ENCODE measurements at regions not wholly inside any gene's neighbourhood (a gene's known extent, or its start where the extent isn't known, plus 50 kb on each side); places are given as distances from the start of the nearest gene placed in this dataset.

DNA sequence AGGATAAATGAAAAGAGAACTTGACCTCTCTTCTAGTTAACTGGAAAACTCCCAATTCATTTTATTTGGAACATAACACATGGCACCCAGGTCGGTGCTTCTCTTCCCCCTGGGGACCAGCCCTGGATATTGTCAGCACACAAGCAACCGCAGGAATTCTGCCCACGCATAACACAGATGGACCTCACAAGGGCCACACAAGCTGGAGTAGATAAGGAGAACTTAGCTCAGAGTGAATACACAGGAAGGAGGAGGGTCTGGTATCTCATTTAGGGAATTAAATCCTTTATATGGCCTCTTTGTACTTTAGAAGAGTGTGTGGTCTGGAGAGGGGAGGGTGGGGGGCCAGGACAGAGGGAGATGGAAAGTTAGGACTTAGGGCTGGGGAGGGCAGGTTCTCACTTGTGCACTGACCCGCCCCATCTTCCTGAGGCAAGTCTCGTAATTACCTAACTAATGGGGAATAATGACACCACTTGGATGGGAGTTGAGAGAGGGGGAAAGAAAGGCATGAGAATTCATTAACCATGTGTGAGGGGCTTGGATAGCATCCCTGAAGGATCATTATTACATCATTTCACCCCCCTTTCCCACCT, 341.2 kb upstream of the WWC1 start:
- DNase-seq: no peak
- intact Hi-C loops (cut with DNase I; ENCODE audit: low total_unique reads): no loop called here

DNA sequence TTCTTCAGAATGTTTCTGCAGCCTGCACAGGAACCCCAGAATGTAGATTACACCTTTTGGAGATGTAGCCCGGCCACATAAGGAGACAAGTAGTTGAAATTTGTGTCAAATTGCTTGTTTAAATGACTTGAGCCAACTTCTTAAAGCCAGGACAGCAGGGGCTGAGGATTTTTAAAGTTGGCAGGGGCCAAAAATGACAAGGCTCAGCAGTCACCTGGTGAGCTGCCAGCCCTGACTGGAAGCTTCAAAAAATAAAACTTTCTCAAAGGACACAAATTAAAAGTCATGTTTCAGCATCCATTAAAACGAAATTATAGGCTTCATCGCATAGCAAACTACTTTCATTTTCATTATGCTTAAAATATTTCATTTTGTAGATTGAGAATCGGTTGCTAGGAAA, 340.3 kb upstream of the WWC1 start:
- Histone ChIP-seq H3K4me1 (peaks cover 0 to 29% (median 11%) of the 10 kb centered on the region in 4 donors), H3K9me3 (no peaks in the 10 kb centered on the region), H3K36me3 (no peaks in the 10 kb centered on the region), H3K27ac (no peak overlapping the region), H3K4me3 (peak overlapping the region in 1 of 2 donors; percentile 1), H3K27me3 (no peaks in the 10 kb centered on the region)
- intact Hi-C loops (cut with DNase I; ENCODE audit: low total_unique reads): no loop called here
- TF ChIP-seq, protein P1, sequence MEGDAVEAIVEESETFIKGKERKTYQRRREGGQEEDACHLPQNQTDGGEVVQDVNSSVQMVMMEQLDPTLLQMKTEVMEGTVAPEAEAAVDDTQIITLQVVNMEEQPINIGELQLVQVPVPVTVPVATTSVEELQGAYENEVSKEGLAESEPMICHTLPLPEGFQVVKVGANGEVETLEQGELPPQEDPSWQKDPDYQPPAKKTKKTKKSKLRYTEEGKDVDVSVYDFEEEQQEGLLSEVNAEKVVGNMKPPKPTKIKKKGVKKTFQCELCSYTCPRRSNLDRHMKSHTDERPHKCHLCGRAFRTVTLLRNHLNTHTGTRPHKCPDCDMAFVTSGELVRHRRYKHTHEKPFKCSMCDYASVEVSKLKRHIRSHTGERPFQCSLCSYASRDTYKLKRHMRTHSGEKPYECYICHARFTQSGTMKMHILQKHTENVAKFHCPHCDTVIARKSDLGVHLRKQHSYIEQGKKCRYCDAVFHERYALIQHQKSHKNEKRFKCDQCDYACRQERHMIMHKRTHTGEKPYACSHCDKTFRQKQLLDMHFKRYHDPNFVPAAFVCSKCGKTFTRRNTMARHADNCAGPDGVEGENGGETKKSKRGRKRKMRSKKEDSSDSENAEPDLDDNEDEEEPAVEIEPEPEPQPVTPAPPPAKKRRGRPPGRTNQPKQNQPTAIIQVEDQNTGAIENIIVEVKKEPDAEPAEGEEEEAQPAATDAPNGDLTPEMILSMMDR (IDR thresholded peaks at IDR 0.05): no peak
- no peak for DNase-seq

More for the DNA sequence above, 341.2 kb upstream of the WWC1 start:
- Histone ChIP-seq H3K4me3 (no peak overlapping the region), H3K27ac (no peak overlapping the region), H3K4me1 (peaks cover 0 to 38% (median 15%) of the 10 kb centered on the region in 4 donors), H3K36me3 (no peaks in the 10 kb centered on the region), H3K27me3 (no peaks in the 10 kb centered on the region), H3K9me3 (no peaks in the 10 kb centered on the region)
- TF ChIP-seq, protein P1 (IDR thresholded peaks at IDR 0.05): no peak

DNA sequence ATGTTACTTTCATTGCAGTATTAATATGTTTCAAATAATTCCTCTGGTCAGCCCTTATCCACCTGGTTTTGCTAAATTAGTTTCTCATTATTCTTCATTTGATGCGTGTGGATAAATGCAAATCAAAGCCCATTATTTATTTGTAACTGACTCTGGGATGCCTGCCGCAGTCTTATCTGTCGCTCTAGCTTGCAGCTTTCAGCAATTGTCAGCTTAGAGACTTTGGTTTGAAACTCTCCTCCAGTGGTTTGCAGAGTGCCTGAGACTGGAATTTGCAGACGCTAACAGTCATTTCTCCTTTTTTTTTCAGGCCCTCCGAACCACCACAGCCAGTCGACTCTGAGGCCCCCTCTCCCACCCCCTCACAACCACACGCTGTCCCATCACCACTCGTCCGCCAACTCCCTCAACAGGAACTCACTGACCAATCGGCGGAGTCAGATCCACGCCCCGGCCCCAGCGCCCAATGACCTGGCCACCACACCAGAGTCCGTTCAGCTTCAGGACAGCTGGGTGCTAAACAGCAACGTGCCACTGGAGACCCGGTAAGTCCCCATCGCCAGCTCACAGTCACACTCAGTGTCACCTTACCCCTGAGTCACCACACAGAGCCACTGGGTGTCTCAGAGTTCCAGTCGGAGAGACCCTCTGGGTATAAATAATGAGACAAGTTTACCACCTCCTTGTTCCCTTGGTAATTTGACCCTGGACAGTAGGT, 339.0 kb upstream of the WWC1 start:
- Histone ChIP-seq H3K4me3 (no peak overlapping the region), H3K27ac (no peak overlapping the region), H3K36me3 (no peaks in the 10 kb centered on the region), H3K9me3 (no peaks in the 10 kb centered on the region), H3K4me1 (peaks cover 0 to 16% (median 3%) of the 10 kb centered on the region in 4 donors), H3K27me3 (no peaks in the 10 kb centered on the region)
- intact Hi-C loops (cut with DNase I; ENCODE audit: low total_unique reads): no loop called here
- no peak for DNase-seq
- TF ChIP-seq, protein P1 (IDR thresholded peaks at IDR 0.05): no peak

DNA sequence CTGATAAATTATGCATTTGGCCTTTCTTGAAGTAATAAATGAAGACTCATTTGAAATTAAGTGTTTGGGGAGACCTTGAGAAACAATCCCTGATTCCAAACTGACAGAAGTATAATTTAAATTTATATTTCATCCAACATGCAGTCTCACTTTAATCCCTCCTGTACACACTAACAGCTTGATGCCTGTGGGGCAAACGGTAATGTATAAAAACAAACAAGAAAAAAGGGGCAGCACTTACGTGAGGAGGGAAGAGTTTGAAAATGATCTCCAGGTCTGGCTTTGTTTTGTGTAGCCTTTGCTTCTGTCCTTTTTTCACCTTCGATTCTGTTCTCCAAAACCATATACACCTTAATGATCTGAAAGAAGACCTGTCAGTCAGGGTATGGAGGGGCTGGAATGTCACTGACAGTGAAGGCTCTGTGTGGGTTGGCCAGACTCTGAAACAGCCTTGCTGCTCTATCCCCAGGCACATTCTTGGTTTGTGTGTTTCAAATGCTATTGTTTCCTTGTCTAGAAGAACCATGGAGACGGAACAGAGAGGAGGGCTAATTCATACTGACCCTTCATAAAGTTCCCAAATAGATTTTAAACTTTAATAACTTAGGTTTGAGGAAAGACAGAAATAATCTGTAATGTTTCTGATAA, 338.2 kb upstream of the WWC1 start:
- no peak overlapping the region for H3K4me3 ChIP-seq
- H3K27me3 ChIP-seq: no peaks in the 10 kb centered on the region
- H3K27ac ChIP-seq: no peak overlapping the region
- H3K36me3 ChIP-seq: no peaks in the 10 kb centered on the region
- intact Hi-C loops (cut with DNase I; ENCODE audit: low total_unique reads): no loop called here
- TF ChIP-seq, protein P1 (IDR thresholded peaks at IDR 0.05): no peak
- H3K4me1 ChIP-seq: peaks cover 0 to 13% (median 3%) of the 10 kb centered on the region in 4 donors
- peaks cover 0 to 4% (median 0%) of the 10 kb centered on the region in 3 donors for H3K9me3 ChIP-seq
- no peak for DNase-seq

DNA sequence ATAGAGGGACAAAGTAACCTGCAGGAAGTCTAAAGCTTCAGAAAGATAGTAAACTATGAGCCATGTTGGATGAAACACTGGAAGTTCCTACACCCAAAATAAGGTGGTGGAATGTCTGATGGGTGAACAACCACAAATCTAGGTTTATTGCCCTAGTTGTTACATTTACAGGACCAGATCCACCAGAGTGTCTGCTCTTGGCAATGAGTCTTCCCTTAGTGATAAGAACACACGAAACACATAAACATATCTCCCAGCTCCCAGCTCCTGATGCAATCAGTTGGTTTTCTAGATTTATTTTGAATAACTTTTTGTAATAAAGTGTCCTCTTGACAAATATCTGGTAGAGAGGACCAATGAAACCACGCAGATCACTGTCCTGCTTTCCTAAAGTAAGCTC, 329.7 kb upstream of the WWC1 start:
- TF ChIP-seq, protein P1 (IDR thresholded peaks at IDR 0.05): no peak

More for the DNA sequence above, 329.7 kb upstream of the WWC1 start:
- intact Hi-C loops (cut with DNase I; ENCODE audit: low total_unique reads): no loop called here
- H3K4me3 ChIP-seq: no peak overlapping the region
- H3K9me3 ChIP-seq: peaks cover 0 to 4% (median 0%) of the 10 kb centered on the region in 3 donors
- no peak for DNase-seq
- no peaks in the 10 kb centered on the region for H3K36me3 ChIP-seq
- H3K27ac ChIP-seq: no peak overlapping the region
- peaks cover 0 to 3% of the 10 kb centered on the region in 2 donors for H3K27me3 ChIP-seq
- H3K4me1 ChIP-seq: no peaks in the 10 kb centered on the region

Data from tibial artery (tissue), 4 donors.